HG03457 (cell line): ENCODE measurements at regions not wholly inside any gene's neighbourhood (a gene's known extent, or its start where the extent isn't known, plus 50 kb on each side); places are given as distances from the start of the nearest gene placed in this dataset.

ENCODE experiments used
- ATAC-seq: cut with Tn5 transposase; IDR thresholded peaks from one replicate; pipeline ENCODE4 v1.9.1; 2021; ENCODE audit warnings: moderate number of reproducible peaks; ENCODE audit not compliant: unreplicated experiment

GRCh38 chr2:121038891-121039616, 245.9 kb downstream of the TFCP2L1 start:
- no peak for ATAC-seq

DNA sequence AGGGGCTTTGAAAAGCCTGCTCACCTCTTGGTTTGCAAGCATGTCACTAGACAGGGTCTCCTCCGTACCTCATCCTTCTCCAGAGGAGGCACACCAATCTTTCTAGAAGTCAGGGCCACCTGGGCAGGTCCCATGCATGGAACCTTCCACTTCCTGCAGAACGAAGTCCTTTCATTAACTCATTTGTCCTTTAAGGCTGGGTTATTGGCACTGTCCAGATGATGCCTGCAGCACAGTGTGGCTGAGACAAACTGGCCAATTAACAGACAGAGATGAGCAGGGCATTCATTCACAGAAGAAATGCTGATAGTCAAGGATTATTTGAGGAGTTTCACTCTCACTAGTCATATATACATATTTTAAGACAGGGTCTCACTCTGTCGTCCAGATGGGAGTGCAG, 245.3 kb downstream of the TFCP2L1 start:
- no peak for ATAC-seq

DNA sequence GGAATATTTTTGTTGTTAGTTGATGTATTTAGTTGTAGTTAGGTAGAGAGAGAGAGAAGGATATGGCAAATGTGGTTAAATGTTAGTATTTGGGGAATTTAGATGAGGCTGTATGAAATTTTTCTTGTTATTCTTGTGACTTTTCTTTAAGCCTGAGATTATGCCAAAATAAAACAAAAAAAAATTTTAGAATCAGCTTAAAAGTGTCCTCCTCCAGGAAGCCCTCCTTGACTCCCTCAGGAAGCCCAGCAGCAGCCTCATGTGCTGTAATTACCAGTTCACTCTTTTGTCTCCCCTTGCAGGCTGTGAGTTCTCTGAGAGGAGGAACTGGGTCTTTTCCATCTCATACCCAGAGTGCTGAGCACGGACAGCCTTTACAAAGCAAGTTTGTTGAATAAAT, 243.5 kb downstream of the TFCP2L1 start:
- no peak for ATAC-seq

DNA sequence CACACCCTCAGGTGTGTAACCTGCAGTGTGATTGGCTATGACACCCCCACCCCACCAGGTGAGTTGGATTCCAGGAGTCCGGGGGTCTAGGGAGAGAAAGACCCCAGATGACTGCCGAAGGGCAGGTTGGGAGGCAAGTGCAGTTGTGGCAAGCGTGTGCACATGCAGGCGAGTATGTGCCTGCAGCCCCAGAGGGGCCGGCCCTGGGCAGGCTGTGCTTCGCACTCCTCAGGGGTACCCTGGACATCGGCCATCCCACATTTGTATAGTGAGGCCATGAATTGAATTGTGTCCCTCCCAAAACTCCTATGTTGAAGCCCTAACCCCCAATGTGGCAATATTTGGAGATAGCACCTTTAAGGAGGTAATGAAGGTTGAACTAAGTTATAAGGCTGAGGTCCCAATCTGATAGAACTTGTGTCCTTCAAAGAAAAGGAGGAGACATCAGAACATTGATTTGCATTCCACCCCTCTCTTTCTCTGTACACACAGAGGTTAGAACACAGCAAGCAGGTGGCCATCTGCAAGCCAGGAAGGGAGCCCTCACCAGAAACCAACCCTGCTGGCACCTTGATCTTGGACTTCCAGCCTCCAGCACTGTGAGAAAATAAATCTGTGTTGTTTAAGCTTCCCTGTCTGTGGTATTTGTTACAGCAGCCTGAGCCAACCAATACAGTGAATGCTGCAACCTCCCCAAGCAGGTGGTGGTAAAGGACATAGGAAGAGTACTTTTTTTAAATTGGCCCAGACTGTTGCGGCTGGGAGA, 241.8 kb downstream of the TFCP2L1 start:
- ATAC-seq, result no peak

DNA sequence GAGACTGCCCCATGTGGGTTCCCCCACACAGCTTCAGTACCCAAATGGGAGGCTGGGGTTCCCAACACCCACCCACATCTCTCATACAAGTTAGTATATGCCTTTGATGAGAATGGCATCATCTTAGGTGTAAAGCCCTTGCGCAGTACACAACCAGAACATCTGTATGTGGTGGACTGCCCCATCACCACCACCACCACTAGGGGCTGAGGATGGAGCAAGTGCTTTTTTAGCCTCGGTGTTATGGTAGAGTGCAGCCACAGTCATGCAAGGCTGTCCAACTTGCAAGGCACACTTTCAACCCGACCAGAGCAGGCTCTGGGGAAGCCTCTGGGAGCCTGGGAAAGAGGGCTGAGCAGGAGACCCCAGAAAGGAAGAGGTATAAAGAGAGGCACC, 241.2 kb downstream of the TFCP2L1 start:
- ATAC-seq, result no peak

DNA sequence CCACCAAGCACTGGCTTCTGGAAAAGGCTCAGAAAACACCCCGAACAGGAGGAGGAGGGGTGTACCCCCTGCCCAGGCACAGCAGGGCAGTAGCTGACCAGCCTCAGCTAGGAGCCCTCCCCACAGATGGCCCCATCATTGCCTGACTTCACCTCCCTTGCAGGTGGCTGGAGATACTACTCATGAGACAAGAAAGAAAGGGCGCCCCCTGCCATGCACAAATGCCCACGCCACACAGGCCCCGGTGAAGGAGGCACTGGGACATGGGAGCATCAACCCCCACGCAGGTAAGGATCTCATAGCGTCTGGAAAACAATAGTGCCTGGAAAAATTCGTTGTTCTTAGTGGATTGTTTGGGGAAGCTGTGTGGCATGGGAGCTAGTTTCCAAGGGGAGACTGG, 240.6 kb downstream of the TFCP2L1 start:
- ATAC-seq, result no peak

DNA sequence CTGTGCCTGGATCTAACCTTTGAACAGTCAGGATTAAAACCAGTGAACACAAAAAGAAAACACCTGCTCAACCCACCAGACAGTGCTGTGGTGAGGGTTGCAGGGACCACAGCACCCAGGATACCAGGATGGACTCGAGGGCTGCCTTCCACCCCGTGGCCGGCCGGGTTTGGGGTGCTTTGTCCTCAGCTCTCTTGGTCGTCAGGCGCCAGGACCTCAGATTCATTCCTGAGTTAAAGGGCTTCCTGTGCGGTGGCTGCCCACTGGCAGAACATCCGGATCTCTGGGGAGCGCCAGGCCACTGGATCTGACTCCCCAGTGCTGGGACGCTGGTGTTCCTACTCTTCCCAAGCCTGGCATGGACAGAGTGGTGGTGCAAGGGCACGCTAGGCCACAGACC, 239.8 kb downstream of the TFCP2L1 start:
- ATAC-seq, result no peak

DNA sequence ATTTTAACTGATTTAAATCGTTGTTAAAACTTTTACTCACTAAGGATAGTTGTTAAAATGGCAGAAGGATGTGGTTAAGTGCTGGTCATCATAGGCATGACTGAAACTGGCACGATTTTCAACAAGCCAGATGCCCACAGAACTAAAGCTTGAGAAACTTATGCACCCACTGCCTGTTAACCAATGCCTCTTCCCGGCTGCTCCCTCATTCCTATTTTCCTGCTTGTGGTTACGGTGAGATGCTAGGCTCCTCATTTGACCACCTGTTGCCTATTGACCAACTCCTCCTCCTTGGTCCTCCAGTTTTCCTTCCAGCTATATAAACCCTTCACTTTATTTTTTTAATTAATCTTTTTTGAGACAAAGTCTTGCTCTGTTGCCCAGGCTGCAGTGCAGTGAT, 238.7 kb downstream of the TFCP2L1 start:
- ATAC-seq, result no peak

DNA sequence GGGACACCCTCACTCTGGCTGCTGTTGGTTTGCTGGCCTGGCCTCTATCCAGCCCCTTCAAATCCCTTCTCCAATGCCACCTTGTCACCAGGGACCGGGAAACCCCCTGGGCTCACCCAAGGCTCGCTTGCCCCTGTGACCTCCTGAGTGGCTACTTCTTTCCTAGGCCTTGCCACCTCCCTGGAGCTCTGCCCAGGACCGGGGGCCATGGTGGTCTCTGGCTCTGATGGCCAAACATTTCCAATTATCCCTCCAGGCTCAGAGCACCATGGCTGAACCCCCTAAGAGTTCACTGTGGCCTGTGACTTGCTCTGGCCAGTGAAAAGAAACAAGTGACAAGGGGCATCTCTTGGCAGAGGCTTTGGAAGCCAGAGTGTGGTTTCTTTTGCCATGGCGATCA, 237.6 kb downstream of the TFCP2L1 start:
- ATAC-seq, result no peak

GRCh38 chr2:121049131-121049530, 235.9 kb downstream of the TFCP2L1 start:
- ATAC-seq, result no peak

DNA sequence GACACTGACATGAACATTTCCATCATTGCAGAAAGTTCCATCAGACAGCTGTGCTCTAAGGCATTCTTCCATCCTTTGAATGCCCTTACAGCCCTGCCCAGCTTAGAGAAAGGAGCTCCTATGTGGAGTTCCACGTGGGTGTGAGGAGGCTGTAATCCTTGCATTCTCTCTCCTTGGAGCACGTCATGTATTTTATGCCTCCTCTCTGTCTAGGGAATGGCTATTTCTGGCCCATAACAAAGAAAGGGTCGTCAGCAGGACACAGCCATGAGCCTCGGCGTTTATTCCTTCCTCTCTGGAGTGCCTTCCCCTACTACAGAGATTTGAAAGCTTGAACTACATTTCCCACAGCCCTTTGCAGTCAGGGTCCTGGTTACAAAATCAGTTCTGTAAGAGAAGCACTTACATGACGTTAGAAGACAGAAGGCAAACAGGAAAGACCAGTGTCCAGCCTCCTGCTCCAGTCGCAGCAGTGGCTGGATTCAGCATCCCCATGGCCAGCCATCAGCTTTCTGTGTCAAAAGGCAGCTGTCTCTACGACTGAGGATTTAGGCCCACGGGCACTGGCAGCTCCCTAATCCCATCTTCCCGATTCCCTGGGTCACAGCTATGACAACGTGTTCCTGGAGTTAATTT, 234.9 kb downstream of the TFCP2L1 start:
- no peak for ATAC-seq

- no peak for ATAC-seq
Measured at GRCh38 chr2:121051311-121051710, 233.7 kb downstream of the TFCP2L1 start.

DNA sequence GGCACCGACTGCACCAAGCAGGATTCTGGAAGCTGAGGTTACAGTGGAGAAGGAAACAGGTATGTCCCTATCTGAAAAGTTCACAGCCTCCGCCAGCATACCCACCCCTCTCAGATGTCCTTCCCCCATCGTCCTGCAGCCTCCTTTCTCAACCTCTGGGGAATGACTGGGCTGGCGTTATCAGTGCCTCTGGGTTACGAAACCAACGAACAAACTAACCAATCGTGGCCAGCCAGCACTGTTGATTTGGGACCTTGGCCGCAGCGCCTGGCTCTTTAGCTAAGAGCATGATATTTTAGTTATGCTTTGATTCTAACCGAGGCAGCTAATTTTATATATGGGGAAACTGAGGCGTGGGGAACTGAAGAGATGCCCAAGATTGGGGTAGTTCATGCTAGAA, 233.0 kb downstream of the TFCP2L1 start:
- no peak for ATAC-seq

GRCh38 chr2:121052521-121052920, 232.5 kb downstream of the TFCP2L1 start:
- ATAC-seq, result no peak

DNA sequence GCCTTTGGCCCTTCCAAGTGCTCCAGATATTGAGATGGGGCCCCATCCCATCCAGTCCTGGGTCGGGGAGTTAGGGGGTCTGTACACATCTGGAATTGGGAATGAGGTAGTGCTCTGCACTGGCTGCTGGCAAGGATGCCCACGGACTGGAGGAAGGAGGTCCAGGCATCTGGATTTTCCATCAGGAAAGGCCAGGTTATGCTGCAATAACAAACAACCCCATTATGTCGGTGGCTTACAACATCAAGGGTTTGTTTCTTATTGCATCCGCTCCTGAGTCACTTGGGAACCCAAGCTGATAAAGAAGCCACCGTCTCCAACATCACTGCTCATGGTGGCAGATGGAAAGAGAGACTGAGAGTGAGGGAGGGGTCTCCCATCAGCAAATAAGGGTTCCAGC, 229.9 kb downstream of the TFCP2L1 start:
- no peak for ATAC-seq

DNA sequence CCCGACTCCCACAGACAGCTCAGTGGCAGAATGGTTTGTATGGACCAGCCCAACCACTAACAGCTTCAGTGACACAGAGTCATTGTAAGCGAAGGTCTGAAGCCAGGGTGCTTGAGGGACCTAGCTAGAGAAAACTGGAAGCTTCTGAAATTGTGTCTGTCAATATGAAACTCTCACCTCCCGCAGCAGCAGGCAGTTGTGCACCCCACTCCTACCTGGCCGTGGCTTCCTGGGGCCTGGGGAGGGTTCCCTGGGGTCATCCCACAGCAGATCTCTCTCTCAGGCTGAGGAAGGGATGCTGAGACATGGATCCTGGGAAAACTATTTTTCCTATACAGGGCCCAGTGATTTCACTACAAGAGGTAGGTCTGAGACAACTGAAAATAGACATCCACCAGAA, 229.5 kb downstream of the TFCP2L1 start:
- no peak for ATAC-seq

DNA sequence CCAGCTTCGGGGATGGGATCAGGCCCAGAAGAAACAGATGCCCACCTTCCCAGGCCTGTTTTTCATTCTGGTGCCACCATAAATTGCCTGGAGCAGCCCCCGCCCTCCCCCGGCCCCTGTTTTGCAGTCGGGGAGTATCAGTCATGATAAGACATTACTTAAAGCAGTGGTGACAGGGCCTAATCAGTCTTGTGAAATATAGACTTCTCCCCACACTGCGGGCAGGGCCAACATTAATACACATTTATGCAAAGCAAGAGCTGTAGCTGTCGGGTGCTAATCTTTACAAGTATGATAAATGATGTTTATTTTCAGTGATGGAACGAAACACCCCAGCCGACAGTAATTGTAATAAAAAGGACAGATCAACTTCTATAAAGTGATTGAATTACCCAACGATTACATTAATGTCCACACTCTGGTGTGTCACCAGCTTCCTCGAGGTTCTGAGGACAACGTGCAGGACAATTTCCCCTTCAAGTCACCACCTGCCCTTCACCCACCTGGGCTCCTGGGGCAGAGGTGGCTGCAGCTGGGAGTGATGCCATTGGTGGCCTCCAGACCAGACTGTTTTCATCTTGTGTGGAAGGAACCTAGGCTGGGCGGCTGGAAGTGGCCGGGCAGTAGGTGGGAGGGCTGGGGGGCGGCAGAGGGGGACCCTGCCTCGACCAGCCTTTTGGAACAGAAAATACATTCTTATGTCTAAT, 226.0 kb downstream of the TFCP2L1 start:
- no peak for ATAC-seq

DNA sequence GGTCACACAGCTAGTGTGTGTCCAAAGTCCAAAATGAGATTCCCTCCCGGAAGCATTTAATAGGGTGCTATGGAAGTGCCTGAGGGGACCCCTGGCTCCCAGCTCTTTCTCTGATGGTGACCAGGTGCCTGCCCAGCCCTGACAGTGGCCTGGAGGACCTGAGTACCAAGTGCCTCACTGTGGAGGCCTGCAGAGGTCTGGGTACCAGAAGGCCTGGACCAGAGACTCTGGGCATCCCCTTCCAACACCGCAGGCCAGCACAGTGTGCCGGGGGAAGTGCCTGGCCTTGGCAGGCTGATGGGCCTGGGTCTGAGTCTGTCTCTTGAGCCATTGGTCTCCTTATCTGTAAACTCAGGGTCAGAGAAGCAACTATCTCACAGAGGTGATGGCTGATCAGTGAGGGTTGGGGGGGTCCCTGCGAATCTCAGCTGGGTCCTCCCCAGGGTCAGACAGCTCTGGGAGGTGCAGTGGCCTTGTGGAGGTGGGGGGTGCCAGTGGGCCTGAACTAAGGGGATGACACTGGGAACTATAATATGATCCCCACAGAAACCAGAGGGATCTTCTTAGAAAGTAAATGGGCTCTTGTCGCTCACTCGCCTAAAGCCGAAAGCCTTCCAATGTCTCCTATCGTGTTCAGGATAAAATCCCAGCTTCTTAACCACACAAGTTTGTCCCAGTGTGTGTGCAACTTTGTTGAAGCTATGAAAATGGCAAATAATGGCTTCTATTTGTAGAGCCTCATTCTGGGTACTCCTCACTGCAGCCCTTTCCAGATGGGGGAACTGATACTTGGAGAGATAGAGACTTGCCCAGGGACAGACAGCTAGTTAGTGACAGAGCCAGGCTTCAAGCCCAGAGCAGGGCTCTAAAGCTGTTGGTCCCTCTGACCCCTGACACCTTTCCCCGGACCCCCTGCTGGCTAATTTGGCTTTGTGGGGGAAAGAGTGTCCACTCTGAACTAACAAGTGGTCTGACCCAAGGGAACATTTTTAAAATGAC, 225.1 kb downstream of the TFCP2L1 start:
- no peak for ATAC-seq

- ATAC-seq, result no peak
Measured at GRCh38 chr2:121061633-121062032, 223.4 kb downstream of the TFCP2L1 start.

DNA sequence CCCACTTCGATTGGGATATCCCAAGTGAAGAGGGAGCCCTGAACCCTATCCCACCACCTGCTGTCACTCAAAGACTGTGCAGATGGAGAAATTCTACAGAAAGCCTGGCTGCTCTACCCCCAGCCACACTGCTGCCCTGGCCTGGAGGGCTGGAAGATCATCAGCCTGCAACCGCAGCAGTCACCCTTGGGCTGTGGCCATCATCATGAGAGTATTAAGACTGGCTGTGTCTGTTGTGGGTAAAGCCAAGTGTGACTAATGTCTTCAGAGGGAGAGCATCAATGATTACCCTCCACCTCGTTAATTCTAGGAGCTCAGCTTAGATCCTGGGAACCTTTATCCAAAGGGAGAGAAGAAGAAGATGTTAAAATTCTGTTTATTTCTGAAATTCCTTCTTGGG, 221.5 kb downstream of the TFCP2L1 start:
- ATAC-seq, result no peak
